Keratinocyte (primary cell): ENCODE measurements at regions not wholly inside any gene's neighbourhood (a gene's known extent, or its start where the extent isn't known, plus 50 kb on each side); places are given as distances from the start of the nearest gene placed in this dataset.

ENCODE experiments used
- DNase-seq: peaks from one replicate; pipeline ENCODE4 v3.0.0-alpha.2; 2011; ENCODE audit warnings: low read depth, missing footprints, low spot score
- FAIRE-seq: peaks from 2 replicates; lab custom pipeline; 2011; peaks lifted over from hg19 to GRCh38; lab: Jason Lieb, UNC
- H2AFZ ChIP-seq: 2 replicates; pipeline ENCODE4 v1.6.0; 2012; ENCODE audit warnings: low read length, control low read depth, inconsistent platforms; ENCODE audit not compliant: control insufficient read depth
- H3K27ac ChIP-seq: 2 replicates; pipeline ENCODE4 v1.5.1; 2011; ENCODE audit warnings: low read length; ENCODE audit not compliant: control insufficient read depth, insufficient read depth
- H3K27me3 ChIP-seq: 3 replicates; pipeline ENCODE4 v1.6.0; 2011; ENCODE audit warnings: low read length; ENCODE audit not compliant: control insufficient read depth, insufficient read depth; ENCODE audit errors: extremely low read depth
- H3K36me3 ChIP-seq, 2 experiments: 2 replicates in 1 of 2; 3 replicates in 1 of 2; pipeline ENCODE4 v1.5.1; 2011; ENCODE audit warnings: low read length in 2 of 2, mild to moderate bottlenecking in 1 of 2; ENCODE audit not compliant: control insufficient read depth in 2 of 2, insufficient read depth in 2 of 2; ENCODE audit errors: extremely low read depth in 1 of 2
- H3K4me1 ChIP-seq: 3 replicates; pipeline ENCODE4 v1.5.1; 2011; ENCODE audit warnings: low read length; ENCODE audit not compliant: control insufficient read depth, insufficient read depth; ENCODE audit errors: extremely low read depth
- H3K4me2 ChIP-seq: 3 replicates; pipeline ENCODE4 v1.6.0; 2011; ENCODE audit warnings: low read depth, low read length; ENCODE audit not compliant: control insufficient read depth, insufficient read depth; ENCODE audit errors: extremely low read depth
- H3K4me3 ChIP-seq, 3 experiments: fragments of 200-600 bp in 1 of 3; sonication (generic) in 1 of 3; 2 replicates in 2 of 3; 3 replicates in 1 of 3; pipeline ENCODE4 v1.5.1; 2011 to 2016; ENCODE audit warnings: low read length in 3 of 3, mild to moderate bottlenecking in 3 of 3, control low read depth in 2 of 3, inconsistent platforms in 1 of 3, low read depth in 1 of 3, mixed read lengths in 1 of 3, mixed run types in 1 of 3, moderate library complexity in 1 of 3; ENCODE audit not compliant: control insufficient read depth in 2 of 3, insufficient read depth in 2 of 3; ENCODE audit errors: extremely low read depth in 1 of 3
- H3K79me2 ChIP-seq: 2 replicates; pipeline ENCODE4 v1.6.0; 2012; ENCODE audit warnings: low read length; ENCODE audit not compliant: control insufficient read depth, insufficient read depth
- H3K9ac ChIP-seq: 3 replicates; pipeline ENCODE4 v1.6.0; 2011; ENCODE audit warnings: low read length; ENCODE audit not compliant: control insufficient read depth, insufficient read depth; ENCODE audit errors: extremely low read depth
- H3K9me1 ChIP-seq: 3 replicates; pipeline ENCODE4 v1.6.0; 2011; ENCODE audit warnings: low read length; ENCODE audit not compliant: control insufficient read depth, insufficient read depth; ENCODE audit errors: extremely low read depth
- H3K9me3 ChIP-seq: 2 replicates; pipeline ENCODE4 v1.5.1; 2012; ENCODE audit warnings: low read depth, low read length; ENCODE audit not compliant: control insufficient read depth
- H4K20me1 ChIP-seq: 3 replicates; pipeline ENCODE4 v1.6.0; 2011; ENCODE audit warnings: low read length; ENCODE audit not compliant: control insufficient read depth, insufficient read depth; ENCODE audit errors: extremely low read depth
- CTCF ChIP-seq, 3 experiments: IDR thresholded peaks in 1 of 3; conservative IDR thresholded peaks in 1 of 3; optimal IDR thresholded peaks in 1 of 3; 2 replicates in 2 of 3; 3 replicates in 1 of 3; pipeline versions ENCODE3 to v1.5.1; 2011; ENCODE audit warnings: low read length in 3 of 3, mild to moderate bottlenecking in 3 of 3, moderate library complexity in 2 of 3, control low read depth in 1 of 3, inconsistent platforms in 1 of 3; ENCODE audit not compliant: insufficient read depth in 2 of 3; ENCODE audit errors: extremely low read depth in 1 of 3
- EZH2 ChIP-seq: IDR thresholded peaks from one replicate; pipeline ENCODE4 v1.6.1; 2012; ENCODE audit warnings: inconsistent platforms, mild to moderate bottlenecking, low read length, moderate library complexity
- dilution Hi-C: fragments of 300-500 bp; cut with MboI; formaldehyde crosslinking; loops from one replicate; pipeline ENCODE4 v1.7.0; 2020; ENCODE audit warnings: low sequenced_read_pairs; ENCODE audit not compliant: extremely low pct_ligation_motif_present

- H3K9me1 ChIP-seq, result no peaks in the 10 kb centered on the region
- dilution Hi-C loops, result no loop called here
- H3K9me3 ChIP-seq, result no peaks in the 10 kb centered on the region
- no peaks in the 10 kb centered on the region for H3K79me2 ChIP-seq
- FAIRE-seq (no peak), DNase-seq (no peak)
- no peak overlapping the region for H3K4me2 ChIP-seq
- no peaks in the 10 kb centered on the region for H3K27me3 ChIP-seq
- no peak overlapping the region for H3K4me3 ChIP-seq
- H3K36me3 ChIP-seq, result no peaks in the 10 kb centered on the region
- no peak overlapping the region for H3K9ac ChIP-seq
- no peak overlapping the region for H3K27ac ChIP-seq
- no peak overlapping the region for H2AFZ ChIP-seq
- H3K4me1 ChIP-seq, result no peaks in the 10 kb centered on the region
- H4K20me1 ChIP-seq, result no peaks in the 10 kb centered on the region
- TF ChIP-seq CTCF (optimal IDR thresholded peaks at IDR 0.05 in 1 of 3, IDR thresholded peaks at IDR 0.05 in 1 of 3, conservative IDR thresholded peaks at IDR 0.05 in 1 of 3; ENCODE audit: extremely low read depth in 1 of 3, insufficient read depth in 2 of 3, low read length in 3 of 3) (no peak), EZH2 (no peak)
These were observed 123.8 kb upstream of the CBLN2 start for GRCh38 chr18:72667932-72668331.

GRCh38 chr18:72652990-72653593, 109.0 kb upstream of the CBLN2 start:
- Histone ChIP-seq H3K4me3 (no peak overlapping the region), H3K9me1 (no peaks in the 10 kb centered on the region), H4K20me1 (no peaks in the 10 kb centered on the region), H3K9me3 (no peaks in the 10 kb centered on the region), H3K9ac (no peak overlapping the region), H3K36me3 (no peaks in the 10 kb centered on the region), H3K4me1 (no peaks in the 10 kb centered on the region), H3K27me3 (no peaks in the 10 kb centered on the region), H3K27ac (no peak overlapping the region), H3K79me2 (no peaks in the 10 kb centered on the region), H3K4me2 (no peak overlapping the region), H2AFZ (no peak overlapping the region)
- DNase-seq (no peak), FAIRE-seq (no peak)
- dilution Hi-C loops, result no loop called here
- TF ChIP-seq EZH2 (no peak), CTCF (optimal IDR thresholded peaks at IDR 0.05 in 1 of 3, IDR thresholded peaks at IDR 0.05 in 1 of 3, conservative IDR thresholded peaks at IDR 0.05 in 1 of 3; ENCODE audit: extremely low read depth in 1 of 3, insufficient read depth in 2 of 3, low read length in 3 of 3) (peak; percentile 40 to 56 (median 41))
